HG02885 (cell line): ENCODE measurements at regions not wholly inside any gene's neighbourhood (a gene's known extent, or its start where the extent isn't known, plus 50 kb on each side); places are given as distances from the start of the nearest gene placed in this dataset.

Source experiments
- ATAC-seq: cut with Tn5 transposase; IDR thresholded peaks from one replicate; pipeline ENCODE4 v1.9.1; 2021; ENCODE audit warnings: mild to moderate bottlenecking; ENCODE audit not compliant: unreplicated experiment, poor library complexity

DNA sequence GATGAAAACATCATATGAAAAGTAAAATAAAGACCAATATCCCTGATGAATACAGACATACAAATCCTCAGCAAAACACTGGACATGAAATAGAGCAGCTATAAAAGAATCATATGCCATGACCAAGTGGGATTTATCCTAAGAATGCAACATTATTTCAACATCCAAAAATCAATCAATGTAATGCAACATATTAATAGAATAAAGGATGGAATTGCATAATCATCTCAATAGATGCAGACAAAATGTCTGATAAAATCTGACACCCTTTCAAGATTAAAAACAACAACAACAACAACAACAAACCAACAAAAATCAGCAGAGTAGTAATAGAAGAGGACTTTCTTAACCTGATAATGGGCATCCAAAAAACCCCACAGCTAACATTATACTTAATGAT, 63.8 kb upstream of the IL1R1 start:
- no peak for ATAC-seq

DNA sequence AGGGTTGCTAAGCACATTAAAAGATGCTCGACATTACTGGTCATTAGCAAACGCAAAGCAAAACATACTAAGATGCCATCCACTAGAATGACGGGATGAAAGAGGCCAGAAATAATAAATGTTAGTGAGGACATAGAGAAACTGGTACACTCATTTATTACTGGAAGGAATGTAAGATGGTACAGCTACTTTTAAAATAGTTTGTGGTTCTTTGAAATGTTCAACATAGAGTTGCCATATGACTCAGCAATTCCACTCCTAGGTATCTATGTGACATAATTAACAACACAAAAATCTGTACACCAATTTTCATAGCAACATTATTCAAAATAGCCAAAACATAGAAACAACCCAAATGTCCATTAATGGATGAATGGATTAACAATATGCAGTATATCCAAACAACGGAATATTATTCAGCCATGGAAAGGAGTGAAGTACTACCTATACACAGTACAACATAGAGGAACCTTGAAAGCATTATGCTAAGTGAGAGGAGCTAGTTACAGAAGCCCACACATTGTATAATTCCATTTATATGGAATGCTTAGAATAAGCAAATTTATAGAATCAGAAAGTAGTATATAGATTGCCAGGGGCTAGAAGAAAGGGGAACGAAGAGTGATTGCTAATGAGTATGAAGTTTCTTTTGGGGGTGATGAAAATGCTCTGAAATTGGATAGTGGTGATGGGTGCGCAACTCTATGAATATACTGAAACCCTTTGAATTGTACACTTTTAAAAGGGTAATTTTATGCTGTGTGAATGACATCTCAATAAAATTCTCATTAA, 61.9 kb upstream of the IL1R1 start:
- peak; percentile 31 for ATAC-seq

- no peak for ATAC-seq
Observed at GRCh38 chr2:102081243-102081522, 61.4 kb upstream of the IL1R1 start.

- ATAC-seq, result no peak
Observed at GRCh38 chr2:102081606-102082005, 60.9 kb upstream of the IL1R1 start.

- peak; percentile 88 for ATAC-seq
Observed at GRCh38 chr2:102082571-102083392, 59.8 kb upstream of the IL1R1 start.

DNA sequence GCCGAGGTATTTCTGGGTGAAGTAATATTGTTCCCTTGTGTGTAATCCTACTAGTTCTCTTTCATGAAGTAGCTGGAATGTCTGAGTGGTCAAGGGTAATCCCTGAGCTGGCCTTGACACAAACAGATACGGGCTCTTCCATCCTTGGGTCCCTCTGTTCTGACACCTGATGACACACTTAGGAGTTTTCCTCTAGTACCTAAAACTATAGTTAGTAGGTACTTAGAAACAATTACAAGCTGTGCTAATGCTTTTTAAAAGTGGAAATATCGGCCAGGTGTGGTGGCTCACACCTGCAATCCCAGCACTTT, 59.2 kb upstream of the IL1R1 start:
- ATAC-seq, result no peak

- ATAC-seq, result no peak
Observed at GRCh38 chr2:102084651-102085050, 57.9 kb upstream of the IL1R1 start.

DNA sequence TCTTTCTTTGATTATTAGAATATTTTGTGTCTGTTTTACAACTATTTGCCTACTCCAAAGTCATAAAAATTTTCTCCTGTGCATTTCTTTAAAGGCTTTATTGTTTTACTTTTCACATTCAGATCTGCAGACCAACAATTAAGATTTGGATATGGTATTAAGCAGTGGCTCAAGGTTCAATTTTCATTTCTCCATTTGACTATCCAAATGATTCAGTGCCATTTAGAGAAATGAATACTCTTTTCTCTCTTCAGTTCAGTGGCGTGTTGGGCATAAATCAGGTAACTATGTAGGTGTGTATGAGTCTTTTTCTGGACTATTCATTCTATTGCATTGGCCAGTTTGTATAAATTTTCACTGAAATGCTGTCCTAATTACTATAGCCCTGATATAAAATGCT, 57.3 kb upstream of the IL1R1 start:
- no peak for ATAC-seq

GRCh38 chr2:102086150-102086872, 56.2 kb upstream of the IL1R1 start:
- no peak for ATAC-seq

DNA sequence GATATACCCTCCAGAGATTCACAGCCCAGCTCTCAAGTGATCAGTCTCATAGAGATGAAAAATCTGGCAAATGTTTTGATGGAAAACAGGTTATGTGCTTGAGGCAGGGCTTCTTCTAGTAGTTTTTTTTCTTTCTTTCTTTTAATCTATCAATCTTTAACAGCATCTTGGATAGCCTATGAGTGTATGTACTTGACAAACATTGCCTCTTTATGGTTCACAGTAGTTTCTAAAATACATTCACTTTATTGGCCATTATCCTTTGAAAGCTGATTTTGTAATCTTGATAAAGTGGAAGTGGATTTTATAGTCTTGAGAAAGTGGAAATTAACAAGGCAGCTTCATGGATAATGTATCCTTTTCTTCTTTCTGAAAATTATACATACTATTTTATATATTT, 51.4 kb upstream of the IL1R1 start:
- ATAC-seq, result no peak

GRCh38 chr2:102091908-102092307, 50.6 kb upstream of the IL1R1 start:
- no peak for ATAC-seq

GRCh38 chr2:102092535-102092934, 50.0 kb upstream of the IL1R1 start:
- ATAC-seq, result no peak
